ENCODE measurements at regions not wholly inside any gene's neighbourhood (a gene's known extent, or its start where the extent isn't known, plus 50 kb on each side); places are given as distances from the start of the nearest gene placed in this dataset.

DNA sequence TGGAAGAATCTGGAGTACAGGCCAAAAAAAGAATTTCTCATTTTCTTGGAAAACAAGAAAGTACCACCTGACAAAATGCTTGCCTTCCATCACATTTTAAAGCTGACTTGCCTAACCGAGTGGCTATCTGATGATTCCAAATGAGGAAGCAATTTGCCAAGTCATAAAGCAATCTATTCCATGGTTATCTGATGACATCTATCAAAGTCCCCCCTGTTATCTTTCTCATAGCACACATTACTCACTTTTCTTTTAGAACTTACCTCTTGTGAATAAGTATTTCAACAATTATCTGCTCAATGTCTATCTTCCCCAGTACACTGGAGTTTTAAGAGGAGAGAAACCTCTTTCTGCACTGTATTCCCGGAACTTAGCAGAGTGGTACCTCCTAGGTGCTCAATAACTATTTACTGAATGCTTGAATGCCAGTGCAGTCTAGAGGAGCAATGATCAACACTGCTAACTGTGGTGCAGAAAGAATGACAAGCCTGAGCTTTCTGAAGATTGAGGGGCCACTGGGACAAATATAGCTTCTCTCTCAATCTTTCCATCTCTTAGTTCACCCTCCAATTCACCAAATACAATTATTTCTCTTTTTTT is 186.3 kb upstream of the ATP11B start:
- DNase-seq, result no peak

GRCh38 chr3:182608832-182609231 is 184.5 kb upstream of the ATP11B start:
- DNase-seq, result no peak

DNA sequence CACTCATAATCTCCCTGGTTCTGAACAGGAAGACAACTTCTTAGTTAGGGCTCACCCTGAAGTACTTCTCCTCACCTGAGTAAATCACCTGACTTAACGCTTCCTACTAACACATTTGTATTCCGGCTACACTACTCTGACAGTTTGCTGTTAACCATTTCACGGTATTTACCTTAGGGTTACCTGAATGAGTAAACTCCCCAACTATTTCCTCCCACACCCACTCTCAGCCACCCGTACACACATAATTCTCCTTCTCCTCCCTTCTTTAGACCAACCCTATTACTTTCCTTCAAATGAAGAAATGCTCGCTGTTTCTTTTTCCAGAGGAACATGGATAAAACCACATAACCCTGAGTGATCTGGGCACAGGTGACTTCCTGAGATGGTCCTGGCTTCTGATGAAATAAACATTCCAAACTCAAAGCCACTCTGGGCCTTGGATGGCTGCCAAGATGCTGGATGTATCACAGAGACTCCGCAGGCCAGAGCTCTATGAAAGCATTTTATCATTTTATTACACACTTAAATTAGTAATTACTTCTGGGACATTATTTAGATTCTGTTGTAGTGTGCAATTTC is 183.6 kb upstream of the ATP11B start:
- DNase-seq, result no peak

GRCh38 chr3:182612332-182612731 is 181.0 kb upstream of the ATP11B start:
- no peak for DNase-seq

GRCh38 chr3:182617500-182617899 is 175.8 kb upstream of the ATP11B start:
- no peak for DNase-seq

DNA sequence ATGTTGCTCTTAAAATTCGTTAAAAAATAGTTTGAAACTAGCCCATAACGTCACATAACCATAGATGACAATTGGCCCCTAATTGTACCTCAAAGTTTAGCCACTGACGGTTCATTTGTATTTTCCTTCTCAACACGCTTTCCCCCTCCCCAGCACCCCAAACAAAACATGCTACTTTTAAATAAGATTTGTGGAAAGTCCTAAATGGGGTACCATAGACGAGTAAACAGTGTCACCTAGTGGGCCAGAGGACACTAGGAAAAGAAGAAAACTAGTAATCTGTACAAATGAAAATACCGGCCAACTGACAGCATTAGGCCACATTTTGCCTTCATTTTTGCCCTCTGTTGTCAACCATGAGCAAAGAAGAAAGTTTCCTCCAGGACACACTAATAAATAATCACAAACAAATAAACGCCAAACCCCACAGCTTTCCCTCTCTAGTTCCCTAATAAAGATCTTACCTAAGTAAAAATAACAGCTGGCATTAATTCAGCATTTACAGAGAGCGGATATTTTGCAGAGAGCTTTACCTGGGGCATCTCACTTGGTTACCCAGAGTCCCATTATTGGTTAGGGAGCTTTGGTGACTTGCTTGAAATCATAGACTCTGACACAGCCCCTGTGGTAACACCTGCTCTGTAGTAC is 175.1 kb upstream of the ATP11B start:
- DNase-seq, result no peak

DNA sequence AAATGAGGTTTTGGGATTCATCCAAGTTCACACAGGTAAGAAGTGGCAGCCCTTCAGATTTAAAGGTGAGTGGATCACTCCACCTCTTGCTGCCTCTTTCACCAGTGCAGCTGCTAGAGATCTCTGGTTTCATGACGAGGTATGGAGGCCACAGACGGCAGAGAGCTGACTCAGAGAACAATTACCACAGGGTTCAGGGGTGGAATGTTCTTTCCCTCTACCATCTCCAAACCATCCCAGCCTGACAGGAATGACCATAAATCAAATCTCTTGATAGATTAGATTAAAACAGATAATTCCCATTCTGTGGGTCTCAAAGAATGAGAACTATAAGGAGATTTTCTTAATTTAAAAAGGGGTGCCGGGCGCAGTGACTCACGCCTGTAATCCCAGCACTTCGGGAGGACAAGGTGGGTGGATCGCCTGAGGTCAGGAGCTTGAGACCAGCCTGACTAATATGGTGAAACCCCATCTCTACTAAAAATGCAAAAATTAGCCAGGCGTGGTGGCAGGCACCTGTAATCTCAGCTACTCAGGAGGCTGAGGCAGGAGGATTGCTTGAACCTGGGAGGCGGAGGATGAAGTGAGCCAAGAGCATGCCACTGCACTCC is 174.2 kb upstream of the ATP11B start:
- DNase-seq, result no peak

DNA sequence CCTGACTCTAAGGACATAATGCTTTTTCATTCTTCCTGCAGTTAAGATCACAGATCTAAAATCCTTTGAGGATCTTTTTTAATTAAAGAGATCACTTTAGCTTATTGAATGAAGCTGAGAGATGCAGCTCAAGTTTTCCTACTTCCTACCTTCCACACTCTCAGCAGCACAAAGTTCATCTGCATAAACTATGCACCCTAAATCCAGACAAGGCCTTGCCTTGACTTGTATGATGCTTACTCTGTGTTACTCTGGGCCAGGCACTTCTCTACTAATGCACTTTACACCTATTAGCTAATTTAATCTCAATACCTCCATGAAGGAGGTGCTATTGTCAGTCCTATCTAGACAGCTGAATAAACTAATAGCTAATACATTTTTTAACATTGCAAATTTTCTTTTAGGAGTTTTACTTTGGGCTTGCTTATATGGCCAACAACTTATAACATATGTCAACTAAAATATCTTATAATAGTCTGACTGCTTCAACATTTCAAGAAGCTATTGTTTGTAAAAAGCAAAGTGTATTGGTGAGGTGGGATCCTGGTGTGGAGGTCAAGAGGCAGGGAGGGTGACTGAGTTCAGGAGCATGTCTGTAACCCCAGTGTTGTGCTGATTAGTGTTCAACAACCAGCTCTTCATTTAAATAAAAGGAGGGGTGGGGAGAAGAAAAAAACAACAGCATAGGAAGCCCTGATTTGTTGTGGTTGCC is 172.4 kb upstream of the ATP11B start:
- DNase-seq, result no peak

- DNase-seq, result no peak
Measured at GRCh38 chr3:182621435-182622240, 171.7 kb upstream of the ATP11B start.

- DNase-seq, result no peak
Measured at GRCh38 chr3:182622241-182622545, 171.1 kb upstream of the ATP11B start.

- DNase-seq, result no peak
Measured at GRCh38 chr3:182626484-182627467, 166.5 kb upstream of the ATP11B start.

GRCh38 chr3:182628531-182628930 is 164.8 kb upstream of the ATP11B start:
- DNase-seq, result no peak

- DNase-seq, result no peak
Measured at GRCh38 chr3:182629521-182629920, 163.8 kb upstream of the ATP11B start.

- DNase-seq, result no peak
Measured at GRCh38 chr3:182631183-182632076, 161.9 kb upstream of the ATP11B start.

GRCh38 chr3:182632077-182632393 is 161.3 kb upstream of the ATP11B start:
- no peak for DNase-seq

GRCh38 chr3:182633186-182633585 is 160.1 kb upstream of the ATP11B start:
- no peak for DNase-seq

DNA sequence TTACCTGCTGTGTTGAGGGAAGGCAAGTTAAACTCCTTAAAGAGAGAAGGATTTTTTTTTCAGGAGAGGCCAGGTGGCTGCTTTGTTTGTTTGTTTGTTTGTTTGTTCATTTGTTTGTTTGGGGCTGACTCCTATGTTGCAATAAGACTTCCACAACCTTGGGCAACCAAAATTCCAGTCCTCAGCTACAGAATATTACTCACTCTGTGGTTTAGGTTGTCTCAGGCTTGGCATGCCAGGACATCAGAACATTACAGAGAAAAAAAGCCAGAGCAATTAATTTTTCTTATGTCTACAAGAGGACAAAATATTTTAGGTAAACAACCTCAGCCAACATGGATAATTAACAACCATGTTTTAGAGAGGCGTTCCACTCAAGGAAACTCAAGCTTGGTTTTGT is 156.7 kb upstream of the ATP11B start:
- DNase-seq, result no peak

GRCh38 chr3:182637350-182638110 is 155.8 kb upstream of the ATP11B start:
- no peak for DNase-seq

DNA sequence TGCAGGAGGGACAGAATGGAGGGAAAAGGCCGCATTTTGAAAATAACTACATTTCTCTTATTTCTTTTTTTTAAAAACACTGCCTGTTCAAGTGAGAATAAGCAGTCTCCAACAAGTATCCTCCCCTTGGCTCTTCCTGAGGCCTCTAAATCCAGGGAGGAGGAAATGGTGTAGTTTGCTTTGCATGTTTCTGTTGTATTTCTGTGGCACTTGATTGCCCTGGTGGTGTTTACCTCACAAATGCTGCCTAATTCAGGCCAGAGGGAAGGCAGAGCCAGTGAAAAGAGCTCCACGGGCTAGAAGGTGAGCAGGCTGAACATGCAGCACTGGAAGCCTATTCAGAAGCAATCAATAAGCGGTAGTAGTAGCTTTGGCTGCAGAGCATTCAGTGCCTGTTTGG is 149.3 kb upstream of the ATP11B start:
- DNase-seq, result no peak
